Activated CD4-positive, CD25-positive, alpha-beta regulatory T cell treated with anti-CD3 and anti-CD28 coated beads, Interleukin-2, amount 50 U/mL, for 16 hours (primary cell): ENCODE measurements at regions not wholly inside any gene's neighbourhood (a gene's known extent, or its start where the extent isn't known, plus 50 kb on each side); places are given as distances from the start of the nearest gene placed in this dataset.
"Not testable (repeated sequence)": the region's sequence is repeated elsewhere in the genome, so short reads cannot be mapped to it uniquely, and the experiment has no call there.

Source experiments
- DNase-seq: peaks from one replicate; pipeline ENCODE4 v3.0.0-alpha.2; 2020; ENCODE audit warnings: low read depth, low spot score

- DNase-seq: no peak
These were observed 541.1 kb downstream of the RAB28 start for GRCh38 chr4:12943069-12943468.

- DNase-seq: no peak
These were observed 550.3 kb downstream of the RAB28 start for GRCh38 chr4:12933760-12934221.

GRCh38 chr4:12932203-12932788, 551.8 kb downstream of the RAB28 start:
- DNase-seq: no peak

DNA sequence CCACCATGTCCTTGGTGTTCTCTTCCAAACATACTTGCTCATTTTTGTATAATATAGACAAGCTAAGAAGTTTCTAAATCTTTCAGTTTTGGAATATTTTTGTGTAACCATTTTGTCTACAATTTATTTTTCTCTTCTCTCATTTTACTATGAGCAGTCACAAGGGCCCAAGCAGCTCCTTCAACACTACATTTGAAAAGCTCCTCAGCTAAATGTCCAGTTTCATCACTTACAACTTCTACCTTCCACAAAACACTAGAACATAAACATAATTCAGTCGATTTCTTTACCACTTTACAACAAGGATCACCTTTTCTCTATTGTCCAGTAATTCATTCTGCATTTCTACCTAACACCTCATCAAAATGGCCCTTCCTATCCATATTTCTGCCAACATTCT, 554.4 kb downstream of the RAB28 start:
- no peak for DNase-seq

DNA sequence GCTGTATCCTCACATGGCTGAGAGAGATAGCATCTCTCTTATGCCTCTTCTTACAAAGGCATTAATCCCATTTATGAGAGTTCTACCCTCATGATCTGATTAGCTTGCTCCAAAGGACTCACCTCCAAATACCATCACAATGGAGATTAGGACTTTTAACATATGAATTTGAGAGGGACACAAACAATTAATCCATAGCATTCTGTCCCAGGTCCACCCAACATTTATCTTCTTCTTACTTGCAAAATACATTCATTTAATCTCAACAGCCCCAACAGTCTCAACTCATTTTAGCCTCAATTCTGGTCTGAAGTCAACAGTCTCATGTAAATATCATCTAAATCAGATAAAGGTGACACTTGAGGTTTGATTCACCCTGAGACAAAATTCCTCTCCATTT, 555.4 kb downstream of the RAB28 start:
- DNase-seq: no peak

GRCh38 chr4:12926189-12927066, 557.7 kb downstream of the RAB28 start:
- no peak for DNase-seq

DNA sequence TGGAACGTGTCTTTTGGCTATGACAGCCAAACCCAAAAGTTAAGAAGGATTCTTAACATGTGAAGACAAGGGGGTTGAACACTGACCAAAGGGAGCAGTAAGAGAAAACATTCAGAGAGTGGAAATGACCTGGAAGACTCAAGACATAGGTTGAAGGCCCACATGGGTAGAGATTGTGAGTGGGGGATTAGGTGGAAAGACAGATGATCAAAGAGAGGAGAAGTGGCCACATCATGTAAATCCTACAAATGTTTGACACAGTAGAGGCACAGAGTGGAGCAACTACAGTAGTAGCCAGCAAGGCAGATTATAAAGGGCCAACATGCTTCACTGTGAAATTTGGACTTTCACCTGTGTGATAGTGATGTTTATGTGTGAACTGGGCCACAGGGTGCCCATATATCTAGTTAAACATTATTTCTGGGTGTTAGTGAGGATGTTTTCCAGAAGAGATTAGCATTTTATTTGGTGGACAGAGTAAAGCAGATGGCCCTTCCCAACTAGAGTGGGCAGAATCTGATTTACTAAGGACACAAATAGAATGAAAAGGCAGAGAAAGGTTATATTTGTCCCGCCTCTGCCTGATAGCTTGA, 559.3 kb downstream of the RAB28 start:
- no peak for DNase-seq

DNA sequence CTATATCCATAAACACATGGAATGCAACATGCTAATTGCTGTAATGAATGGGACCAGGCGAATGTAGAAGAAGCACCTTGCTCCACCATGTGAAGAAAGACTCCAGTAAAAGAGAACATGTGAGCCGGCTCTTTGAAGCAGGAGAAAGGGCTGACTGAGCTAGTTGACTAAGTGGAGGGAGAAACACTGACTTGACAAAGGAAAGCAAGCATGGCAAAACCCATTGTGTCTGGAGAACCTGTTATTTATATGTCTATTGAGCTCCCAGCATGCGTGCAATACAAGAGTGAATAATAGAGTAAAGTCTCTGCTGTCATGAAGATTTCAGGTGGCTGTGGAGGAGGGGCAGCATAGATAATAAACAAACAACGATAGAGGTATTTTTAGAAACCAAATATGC, 559.9 kb downstream of the RAB28 start:
- no peak for DNase-seq

DNA sequence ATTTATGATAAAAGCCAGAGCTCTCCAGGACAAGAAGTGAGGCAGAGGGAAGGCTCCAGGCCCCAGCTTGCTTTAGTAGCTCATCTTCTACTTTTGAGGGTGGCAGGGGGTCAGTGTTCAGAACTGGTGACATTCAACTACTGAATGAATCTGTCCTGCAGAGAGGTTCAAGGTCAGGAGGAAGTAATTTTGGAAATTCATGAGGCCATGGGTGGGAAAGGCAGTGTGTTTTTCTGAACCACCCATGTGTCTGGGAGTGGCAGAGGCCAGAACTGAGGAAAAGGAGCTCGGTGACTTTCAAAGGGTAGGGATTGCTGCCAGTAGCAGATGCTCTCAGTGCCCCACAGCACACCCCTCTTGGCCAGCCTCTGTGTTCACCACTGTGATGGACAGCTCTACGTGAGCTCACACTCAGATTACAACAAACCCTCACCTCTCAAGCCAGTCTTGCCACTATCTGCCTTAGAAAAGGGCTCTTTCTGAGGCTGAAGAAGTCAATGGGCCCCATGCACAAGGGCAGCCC, 571.2 kb downstream of the RAB28 start:
- no peak for DNase-seq

GRCh38 chr4:12911750-12912358, 572.3 kb downstream of the RAB28 start:
- DNase-seq: no peak

DNA sequence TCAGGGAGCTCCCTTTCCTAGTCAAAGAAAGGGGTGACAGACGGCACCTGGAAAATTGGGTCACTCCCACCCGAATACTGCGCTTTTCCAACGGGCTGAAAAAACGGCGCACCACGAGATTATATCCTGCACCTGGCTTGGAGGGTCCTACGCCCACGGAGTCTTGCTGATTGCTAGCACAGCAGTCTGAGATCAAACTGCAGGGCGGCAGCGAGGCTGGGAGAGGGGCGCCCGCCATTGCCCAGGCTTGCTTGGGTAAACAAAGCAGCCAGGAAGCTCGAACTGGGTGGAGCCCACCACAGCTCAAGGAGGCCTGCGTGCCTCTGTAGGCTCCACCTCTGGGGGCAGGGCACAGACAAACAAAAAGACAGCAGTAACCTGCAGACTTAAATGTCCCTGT, 580.5 kb downstream of the RAB28 start:
- DNase-seq: not testable (repeated sequence)

- no peak for DNase-seq
These were observed 581.4 kb downstream of the RAB28 start for GRCh38 chr4:12902735-12903134.

DNA sequence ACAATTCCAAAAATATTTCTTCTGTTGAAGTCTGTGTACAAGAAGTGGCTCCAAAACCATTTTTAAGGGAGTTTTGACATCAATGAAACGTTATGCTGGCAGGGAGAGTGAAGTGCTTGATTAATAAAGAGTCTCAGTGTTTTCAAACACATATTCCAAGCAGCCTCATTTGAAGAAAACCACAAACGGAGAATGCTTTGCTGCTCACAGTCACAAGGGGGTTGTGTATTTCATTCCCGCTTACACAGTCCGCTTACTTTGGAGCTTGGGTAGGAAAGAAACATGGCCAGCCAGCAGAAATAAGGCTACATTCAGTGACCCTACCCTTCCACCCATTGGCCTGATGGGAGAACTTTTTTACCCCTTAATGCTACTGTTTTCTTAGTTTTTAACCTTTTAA, 586.2 kb downstream of the RAB28 start:
- DNase-seq: no peak

- DNase-seq: no peak
These were observed 590.1 kb downstream of the RAB28 start for GRCh38 chr4:12894062-12894461.

DNA sequence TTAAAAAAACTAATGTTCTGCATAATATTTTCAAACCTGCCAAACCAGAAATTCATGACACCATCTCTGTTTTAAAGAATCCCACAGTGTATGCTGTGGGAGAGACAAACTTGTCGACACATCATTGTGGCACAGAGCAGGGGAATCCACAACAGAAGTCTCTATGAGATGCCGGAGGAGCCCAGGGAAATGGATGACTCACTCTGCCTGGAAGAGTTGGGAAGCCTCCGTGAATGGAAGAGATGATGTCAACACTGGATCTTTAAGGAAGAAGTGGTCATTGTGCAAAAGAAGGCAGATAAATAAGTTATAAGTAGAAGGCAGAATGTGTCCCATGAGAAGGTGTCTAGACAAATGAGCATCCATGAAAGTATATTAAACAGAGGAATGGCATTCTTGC, 595.1 kb downstream of the RAB28 start:
- DNase-seq: no peak

GRCh38 chr4:12884846-12885796, 599.0 kb downstream of the RAB28 start:
- no peak for DNase-seq

GRCh38 chr4:12881945-12882584, 602.1 kb downstream of the RAB28 start:
- DNase-seq: no peak

DNA sequence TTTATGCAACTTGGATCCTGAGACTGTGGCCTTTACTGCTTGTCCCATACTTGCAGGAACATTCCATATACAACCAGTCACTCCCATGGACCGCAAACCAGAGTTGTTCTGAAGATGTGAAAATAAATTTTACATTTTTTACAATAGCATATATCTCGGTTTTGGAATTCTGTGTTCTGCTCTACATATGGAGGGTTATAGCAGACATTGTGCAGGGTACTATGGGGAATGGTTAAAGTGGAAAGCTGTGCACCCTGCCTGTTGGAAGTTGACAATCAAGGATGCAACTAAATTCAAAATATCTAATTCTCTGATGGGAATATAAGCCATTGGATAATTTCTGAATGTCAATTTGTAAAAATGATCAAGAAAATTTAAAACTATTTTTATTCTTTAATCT, 603.3 kb downstream of the RAB28 start:
- DNase-seq: no peak

DNA sequence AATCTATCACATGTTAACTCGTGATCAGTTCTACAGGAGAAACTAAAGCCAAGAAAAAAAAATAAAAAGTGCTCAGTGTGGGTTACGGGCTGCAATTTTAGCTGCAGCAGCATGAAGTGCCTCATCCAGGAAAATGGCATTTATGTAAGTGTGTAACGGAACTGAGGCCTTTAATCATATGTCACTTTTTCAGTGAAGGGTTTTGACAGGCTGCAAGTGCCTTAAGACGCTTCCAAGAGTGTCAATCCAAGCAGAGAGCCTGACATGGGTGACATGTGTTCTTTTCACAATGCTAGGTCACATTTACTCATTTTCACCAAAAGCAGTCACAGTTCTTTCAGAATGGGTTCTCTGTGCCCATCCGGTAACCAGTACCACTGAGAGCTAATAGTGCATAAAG, 604.6 kb downstream of the RAB28 start:
- no peak for DNase-seq

- DNase-seq: no peak
These were observed 608.4 kb downstream of the RAB28 start for GRCh38 chr4:12875640-12876243.
